ENCODE measurements at regions not wholly inside any gene's neighbourhood (a gene's known extent, or its start where the extent isn't known, plus 50 kb on each side); places are given as distances from the start of the nearest gene placed in this dataset.

DNA sequence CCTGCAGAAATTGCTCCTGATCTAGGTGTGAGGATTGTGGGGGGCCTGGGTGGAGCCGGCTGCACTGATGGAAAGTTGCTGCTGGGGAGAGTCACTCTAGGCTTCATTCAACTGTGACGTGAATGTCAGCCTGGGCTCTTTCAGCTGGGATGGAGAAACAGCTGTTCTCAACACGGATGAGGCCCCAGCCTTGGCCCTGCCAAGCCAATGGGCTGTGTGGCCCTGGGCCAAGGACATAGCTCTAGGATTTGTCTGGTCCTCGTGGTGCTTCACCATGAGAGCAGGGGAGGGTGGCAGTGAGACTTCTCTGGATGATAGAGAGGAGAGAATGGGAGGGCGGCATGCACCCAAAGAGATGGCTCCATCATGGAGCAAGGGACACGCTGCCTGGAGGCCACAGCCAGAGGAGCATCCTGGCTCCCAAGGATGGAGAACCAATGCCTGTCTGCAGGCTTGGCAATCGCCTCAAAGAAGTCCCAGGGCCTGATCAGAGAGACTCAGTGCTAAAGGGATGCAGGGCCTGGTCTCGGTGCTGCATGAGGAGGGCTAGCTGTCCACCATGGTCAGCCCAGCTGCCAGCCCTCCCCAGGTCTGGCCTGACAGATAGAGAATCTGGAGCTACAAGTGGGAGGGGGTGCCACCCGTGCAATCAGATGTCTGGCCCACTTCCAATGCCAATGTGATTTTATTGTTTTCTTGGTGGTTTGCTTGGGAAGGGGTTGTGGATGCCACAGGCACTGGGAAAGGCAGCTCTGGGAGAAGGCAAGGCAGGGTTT lies 141.0 kb downstream of the GADD45G start:
- TF ChIP-seq, protein P1, sequence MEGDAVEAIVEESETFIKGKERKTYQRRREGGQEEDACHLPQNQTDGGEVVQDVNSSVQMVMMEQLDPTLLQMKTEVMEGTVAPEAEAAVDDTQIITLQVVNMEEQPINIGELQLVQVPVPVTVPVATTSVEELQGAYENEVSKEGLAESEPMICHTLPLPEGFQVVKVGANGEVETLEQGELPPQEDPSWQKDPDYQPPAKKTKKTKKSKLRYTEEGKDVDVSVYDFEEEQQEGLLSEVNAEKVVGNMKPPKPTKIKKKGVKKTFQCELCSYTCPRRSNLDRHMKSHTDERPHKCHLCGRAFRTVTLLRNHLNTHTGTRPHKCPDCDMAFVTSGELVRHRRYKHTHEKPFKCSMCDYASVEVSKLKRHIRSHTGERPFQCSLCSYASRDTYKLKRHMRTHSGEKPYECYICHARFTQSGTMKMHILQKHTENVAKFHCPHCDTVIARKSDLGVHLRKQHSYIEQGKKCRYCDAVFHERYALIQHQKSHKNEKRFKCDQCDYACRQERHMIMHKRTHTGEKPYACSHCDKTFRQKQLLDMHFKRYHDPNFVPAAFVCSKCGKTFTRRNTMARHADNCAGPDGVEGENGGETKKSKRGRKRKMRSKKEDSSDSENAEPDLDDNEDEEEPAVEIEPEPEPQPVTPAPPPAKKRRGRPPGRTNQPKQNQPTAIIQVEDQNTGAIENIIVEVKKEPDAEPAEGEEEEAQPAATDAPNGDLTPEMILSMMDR (IDR thresholded peaks at IDR 0.05 in 2 of 3, conservative IDR thresholded peaks at IDR 0.05 in 1 of 3; ENCODE audit: borderline replicate concordance in 1 of 3, insufficient read depth in 1 of 3, low read depth in 2 of 3, low read length in 2 of 3), result no peak
- TF ChIP-seq ATF3 (IDR thresholded peaks at IDR 0.05), result no peak
- TF ChIP-seq, protein P2, sequence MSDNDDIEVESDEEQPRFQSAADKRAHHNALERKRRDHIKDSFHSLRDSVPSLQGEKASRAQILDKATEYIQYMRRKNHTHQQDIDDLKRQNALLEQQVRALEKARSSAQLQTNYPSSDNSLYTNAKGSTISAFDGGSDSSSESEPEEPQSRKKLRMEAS (IDR thresholded peaks at IDR 0.05), result no peak
- no peak for TF ChIP-seq CEBPB (IDR thresholded peaks at IDR 0.05; ENCODE audit: low read depth)
